ENCODE measurements at regions not wholly inside any gene's neighbourhood (a gene's known extent, or its start where the extent isn't known, plus 50 kb on each side); places are given as distances from the start of the nearest gene placed in this dataset.

DNA sequence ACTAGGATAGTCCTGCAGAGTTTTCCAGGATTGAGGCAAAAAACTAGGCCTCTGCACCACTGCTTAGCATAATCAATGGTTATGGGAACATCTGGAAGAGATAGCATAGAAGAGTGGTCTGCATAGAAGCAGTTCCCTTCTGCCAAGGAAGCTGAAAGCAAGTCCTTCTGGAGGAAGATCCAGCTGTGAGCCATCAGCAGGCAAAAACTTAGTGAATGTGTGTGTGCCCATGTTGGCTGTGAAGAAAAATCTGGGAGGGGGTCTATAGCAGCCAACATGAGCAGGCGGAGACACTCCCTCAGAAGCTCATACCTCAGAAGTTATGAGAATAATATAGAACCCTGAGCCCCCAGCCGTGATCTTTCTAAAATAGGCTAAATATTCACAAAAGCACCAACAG, 228.1 kb upstream of the STEAP1 start:
- no peak for DNase-seq (ENCODE audit: low read depth)

GRCh38 chr7:89926701-89927100, 227.6 kb upstream of the STEAP1 start:
- no peak for DNase-seq (ENCODE audit: low read depth)

DNA sequence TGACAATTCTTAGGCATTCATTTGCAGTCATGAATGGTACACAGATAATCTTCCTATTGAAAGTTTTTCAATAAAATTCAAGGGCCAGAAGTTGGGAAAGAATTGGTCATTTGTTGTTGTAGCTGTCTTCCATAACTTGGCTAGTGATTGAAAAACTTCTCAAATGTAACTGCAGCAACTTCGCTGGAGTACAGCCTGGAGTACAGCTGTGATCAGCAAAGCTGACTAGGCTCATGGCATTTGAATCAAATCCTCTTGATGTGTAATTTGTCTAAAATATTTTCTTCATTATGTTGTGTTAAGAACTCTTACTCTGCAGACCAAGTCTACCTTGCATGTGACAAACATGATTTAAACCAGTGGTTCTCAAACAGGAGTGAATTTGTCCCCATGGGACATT, 226.5 kb upstream of the STEAP1 start:
- no peak for DNase-seq (ENCODE audit: low read depth)

DNA sequence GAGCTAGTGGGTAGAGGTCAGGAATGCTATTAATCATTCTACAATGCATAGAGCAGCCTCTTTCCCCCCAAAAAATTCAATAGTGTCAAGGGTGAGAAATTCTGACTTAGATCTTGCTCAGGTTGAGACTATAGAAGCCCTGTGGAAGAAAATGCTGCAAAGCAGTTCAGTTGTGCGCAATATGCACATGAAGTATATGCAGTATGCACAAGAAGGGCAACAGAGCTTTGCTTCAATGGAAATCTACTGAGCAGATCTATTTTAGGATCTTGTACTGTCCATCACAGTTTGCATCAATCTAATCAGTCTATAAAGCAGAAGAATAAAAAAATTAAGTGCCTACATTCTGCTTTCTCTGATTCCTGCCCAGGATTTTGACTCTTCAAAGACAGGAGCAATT, 225.8 kb upstream of the STEAP1 start:
- DNase-seq (ENCODE audit: low read depth) = no peak

GRCh38 chr7:89934101-89934500, 220.2 kb upstream of the STEAP1 start:
- no peak for DNase-seq (ENCODE audit: low read depth)

GRCh38 chr7:89943525-89944050, 210.7 kb upstream of the STEAP1 start:
- DNase-seq (ENCODE audit: low read depth) = no peak

DNA sequence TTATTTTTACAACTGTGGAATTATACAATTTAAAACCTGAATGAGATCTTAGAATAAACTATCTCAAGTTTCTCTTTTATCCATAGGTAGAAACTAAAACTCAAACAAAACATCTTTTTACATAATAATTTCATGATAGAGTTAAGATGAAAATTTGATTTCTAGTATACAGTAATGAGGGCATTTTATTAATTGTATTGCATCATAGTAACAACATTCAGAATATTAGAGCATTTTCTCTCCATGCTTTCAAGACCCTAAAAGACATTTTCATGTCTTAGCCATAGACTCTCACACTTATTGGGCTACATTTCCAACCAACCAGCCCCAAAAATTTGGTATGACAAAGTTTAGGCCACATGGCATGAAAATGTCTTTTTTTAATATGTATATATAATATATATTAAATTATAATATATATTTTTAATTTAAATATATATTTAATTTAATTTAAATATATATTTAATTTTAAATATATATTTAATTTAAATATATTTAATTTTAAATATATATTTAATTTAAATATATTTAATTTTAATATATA, 195.7 kb upstream of the STEAP1 start:
- no peak for DNase-seq (ENCODE audit: low read depth)

GRCh38 chr7:89966067-89966664, 188.1 kb upstream of the STEAP1 start:
- DNase-seq (ENCODE audit: low read depth) = no peak

DNA sequence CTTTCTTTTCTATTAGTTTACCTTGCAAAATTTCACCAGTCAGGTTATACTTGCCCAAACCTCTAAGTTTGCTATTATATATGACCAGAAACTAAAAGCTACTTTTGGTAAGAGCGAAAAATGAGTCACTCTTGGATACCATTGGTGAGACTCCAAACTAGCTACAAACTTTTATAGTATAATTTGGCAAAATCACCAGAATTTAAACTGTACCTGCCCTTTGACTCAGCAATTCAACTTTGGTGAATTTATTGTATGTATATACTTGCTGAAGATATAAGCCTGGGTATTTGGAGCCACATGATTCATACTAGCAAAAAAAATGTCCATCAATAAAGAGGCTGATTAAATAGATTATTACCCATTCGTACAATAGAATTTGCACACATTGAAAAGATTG, 178.7 kb upstream of the STEAP1 start:
- no peak for DNase-seq (ENCODE audit: low read depth)

GRCh38 chr7:89987665-89988064, 166.6 kb upstream of the STEAP1 start:
- DNase-seq (ENCODE audit: low read depth) = no peak

DNA sequence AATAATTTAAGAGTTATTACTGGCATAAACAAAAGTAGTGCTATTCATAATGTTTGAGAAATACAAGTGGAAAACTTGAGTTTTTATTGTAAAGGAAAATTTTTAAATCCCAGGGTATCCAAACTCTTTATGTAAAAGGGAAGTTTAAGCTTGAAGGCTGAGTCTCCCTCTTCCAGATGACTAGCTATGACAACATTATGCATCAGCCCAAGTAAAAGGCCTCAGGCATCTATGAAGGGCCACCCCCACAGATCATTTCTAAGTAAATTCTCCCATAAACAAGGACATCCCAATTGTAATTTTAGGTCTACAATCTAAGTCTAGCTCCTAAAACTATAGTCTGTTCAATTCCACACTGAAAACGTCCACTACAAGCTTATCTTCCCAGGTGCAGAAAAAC, 166.2 kb upstream of the STEAP1 start:
- no peak for DNase-seq (ENCODE audit: low read depth)

GRCh38 chr7:89989454-89989853, 164.8 kb upstream of the STEAP1 start:
- no peak for DNase-seq (ENCODE audit: low read depth)

DNA sequence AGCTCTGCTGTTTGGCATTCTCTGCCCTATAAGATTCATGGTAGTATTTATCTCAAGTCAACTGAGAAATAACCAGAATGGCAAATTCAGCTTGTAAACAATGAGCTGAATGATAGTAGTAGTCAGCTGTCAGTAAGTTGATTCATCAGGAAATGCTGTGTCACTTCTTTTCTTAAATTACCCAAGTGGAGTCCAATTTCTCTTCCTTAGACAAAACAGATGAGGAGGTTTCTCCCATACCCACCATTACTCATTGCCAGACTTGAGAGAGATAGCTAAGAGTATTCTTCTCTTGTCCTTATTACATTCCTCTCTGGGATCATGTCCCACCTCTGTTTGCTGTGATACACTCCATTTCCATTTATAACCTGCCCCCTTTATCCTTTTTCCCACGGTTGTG, 159.8 kb upstream of the STEAP1 start:
- DNase-seq (ENCODE audit: low read depth) = no peak

GRCh38 chr7:89998554-89998953, 155.7 kb upstream of the STEAP1 start:
- DNase-seq (ENCODE audit: low read depth) = no peak

DNA sequence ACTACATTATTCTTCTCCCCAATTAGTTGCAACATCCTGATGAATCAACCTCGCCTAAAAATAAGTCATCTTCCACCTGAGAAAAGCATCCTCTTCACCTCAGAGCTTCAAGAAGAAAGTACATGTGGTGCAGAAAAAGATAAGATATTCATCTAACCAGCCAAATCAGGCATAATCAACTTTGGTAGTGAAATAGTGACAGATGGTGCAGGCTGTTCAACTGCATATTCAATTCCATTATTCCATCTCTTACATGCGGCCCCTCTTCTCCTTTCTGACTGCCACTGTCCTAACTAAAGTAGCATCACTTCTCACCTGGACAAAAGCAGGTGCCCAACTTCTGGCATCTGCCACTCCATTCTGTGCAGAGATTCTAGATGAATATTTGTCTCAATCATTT, 148.4 kb upstream of the STEAP1 start:
- DNase-seq (ENCODE audit: low read depth) = no peak

DNA sequence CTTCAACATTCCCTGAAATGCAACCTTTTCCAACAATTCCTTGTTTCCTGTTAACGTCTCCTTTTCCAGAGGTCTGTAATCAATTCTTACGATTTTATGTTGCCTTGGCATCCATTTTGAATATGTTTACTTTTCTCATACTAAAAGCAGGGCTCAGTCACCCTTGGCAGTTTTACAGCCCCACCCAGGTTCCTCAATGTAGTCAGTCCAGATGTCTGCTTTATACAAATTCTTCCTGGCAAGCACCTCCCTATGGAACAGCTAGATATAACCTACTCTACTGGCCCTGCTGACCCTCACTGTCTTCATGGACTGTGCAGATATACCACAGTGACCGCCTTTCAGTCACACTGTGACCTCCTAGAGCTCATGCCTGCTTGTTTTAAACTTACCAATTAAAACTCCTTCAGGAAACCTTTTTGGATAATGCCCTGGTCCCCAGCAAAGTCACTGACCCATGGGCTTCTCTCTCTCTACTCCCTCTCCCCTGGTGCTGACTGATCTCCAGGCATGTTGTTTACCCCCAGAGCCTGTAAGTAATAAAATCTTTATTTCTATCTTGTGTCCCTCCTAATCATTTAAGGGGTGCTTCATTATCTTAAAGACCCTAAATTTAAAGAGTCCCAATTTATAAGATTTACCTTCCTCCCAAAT, 147.1 kb upstream of the STEAP1 start:
- DNase-seq (ENCODE audit: low read depth) = no peak

DNA sequence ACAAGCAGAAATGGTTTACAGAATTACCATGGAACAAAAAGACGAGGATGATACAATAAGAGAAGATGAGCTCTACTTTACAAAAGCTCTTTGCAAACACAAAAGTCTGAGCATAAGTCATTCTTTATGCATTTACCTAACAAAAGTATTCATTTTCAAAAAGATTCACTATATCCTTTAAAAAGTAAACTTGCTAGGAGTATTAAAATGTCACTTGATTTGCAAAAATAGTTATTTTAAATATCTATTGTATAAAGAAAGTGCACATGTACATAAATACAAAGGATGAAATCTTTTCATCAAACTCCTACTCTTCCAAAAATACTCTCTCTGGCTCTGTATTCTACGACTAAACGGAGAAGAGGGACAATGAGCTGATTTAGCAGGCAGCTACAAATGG, 146.4 kb upstream of the STEAP1 start:
- no peak for DNase-seq (ENCODE audit: low read depth)

DNA sequence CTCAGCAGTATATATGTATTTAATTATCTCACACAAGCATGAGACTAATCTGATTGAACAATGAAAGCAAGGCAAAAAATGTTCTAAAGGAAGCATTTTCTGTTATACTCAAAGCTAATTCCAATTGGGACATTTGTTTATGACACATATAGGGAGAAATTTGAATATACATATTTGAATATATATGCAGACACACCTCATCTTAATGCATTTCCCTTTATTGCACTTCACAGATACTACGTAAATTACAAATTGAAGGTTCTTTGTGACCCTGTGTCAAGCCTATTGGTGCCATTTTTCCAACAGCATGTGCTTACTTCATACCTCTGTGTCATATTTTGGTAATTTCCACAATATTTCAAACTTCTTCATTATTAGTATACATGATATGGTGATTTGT, 132.1 kb upstream of the STEAP1 start:
- no peak for DNase-seq (ENCODE audit: low read depth)

- no peak for DNase-seq (ENCODE audit: low read depth)
Observed at GRCh38 chr7:90025771-90026170, 128.5 kb upstream of the STEAP1 start.

DNA sequence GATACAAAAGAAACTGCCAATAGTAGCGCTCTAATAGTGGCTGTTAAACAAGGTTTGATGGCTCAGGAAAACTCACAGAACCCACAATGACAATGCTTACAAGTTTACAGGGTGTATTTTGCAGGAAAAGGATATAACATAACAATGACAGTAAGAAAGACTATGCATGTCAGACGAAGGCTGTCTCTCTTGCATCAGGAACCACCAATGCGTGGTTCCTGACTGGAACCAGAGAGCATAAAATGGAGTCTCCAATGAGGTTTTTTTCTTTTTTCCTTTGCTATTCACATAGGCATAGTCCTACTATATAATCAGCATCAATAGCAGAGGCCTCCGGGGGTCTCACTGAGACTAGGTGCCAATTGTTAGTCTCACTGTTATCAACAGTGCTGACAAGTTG, 120.4 kb upstream of the STEAP1 start:
- no peak for DNase-seq (ENCODE audit: low read depth)

GRCh38 chr7:90053094-90053493, 101.2 kb upstream of the STEAP1 start:
- no peak for DNase-seq (ENCODE audit: low read depth)

DNA sequence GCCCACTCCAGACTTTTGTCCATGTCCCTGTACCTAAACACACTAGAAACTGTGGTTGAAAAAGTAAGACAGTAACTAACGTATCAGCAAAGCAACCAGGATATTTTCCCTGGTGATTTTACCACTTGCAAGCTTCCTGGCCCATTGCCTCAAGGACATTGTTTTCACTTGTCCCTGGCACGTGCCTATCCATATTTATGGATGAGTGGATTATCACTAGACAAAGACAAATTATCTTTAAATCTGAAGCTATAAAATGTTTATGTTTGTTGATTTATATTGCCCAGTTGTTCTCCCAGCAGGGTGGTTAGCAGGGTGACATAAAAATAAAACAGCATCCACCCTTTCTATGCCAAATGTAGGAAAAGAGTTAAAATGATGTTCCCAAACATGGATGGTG, 93.2 kb upstream of the STEAP1 start:
- DNase-seq (ENCODE audit: low read depth) = no peak

- DNase-seq (ENCODE audit: low read depth) = no peak
Observed at GRCh38 chr7:90064370-90064769, 89.9 kb upstream of the STEAP1 start.

DNA sequence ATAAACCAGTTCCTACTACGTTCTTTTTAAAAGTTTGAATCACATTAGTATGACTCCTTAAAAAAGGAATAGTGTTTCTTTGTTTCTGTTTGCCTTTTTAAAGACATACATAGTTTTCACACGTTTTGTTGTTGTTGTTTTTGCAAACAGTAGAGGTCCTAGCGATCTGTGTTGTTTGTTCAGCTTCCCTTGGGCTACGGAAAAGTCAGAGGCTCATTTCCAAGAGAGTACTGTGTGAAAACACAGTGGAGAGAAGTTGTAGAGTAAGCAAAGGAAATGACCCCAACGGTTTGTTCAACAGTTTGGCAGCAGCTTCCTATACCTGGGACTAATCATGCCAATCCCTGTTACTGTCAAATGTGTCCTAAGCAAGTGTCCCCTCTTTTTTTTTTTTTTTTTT, 87.1 kb upstream of the STEAP1 start:
- no peak for DNase-seq (ENCODE audit: low read depth)
